H1 (cell line): ENCODE measurements at regions not wholly inside any gene's neighbourhood (a gene's known extent, or its start where the extent isn't known, plus 50 kb on each side); places are given as distances from the start of the nearest gene placed in this dataset.

Experiments used
- CTCF ChIA-PET: fragments of 300-600 bp; sonication (Branson Sonifier 250); formaldehyde crosslinking; loops from one replicate; lab custom pipeline; 2021; ENCODE audit not compliant: partially characterized antibody; lab: Charles Lee
- POLR2A ChIA-PET: fragments of 300-600 bp; sonication (Branson Sonifier 250); formaldehyde crosslinking; loops from one replicate; lab custom pipeline; 2021; ENCODE audit warnings: inconsistent platforms; ENCODE audit not compliant: partially characterized antibody; lab: Charles Lee
- DNase-seq, 2 experiments: peaks; one replicate each; pipeline versions ENCODE4 v3.0.0 to v3.0.0-alpha.2; 2010 to 2022; ENCODE audit warnings: low spot score in 2 of 2, low read depth in 1 of 2, mixed read lengths in 1 of 2
- FAIRE-seq: peaks from 2 replicates; lab custom pipeline; 2011; peaks lifted over from hg19 to GRCh38; lab: Jason Lieb, UNC
- H2AFZ ChIP-seq: 2 replicates; pipeline ENCODE4 v1.8.1; 2012; ENCODE audit warnings: low read length, inconsistent platforms
- H2AK5ac ChIP-seq: 2 replicates; pipeline ENCODE4 v1.6.1; 2013; ENCODE audit warnings: low read depth, low read length
- H2BK120ac ChIP-seq: replicated peaks from 2 replicates; pipeline ENCODE3; 2013; ENCODE audit warnings: low read depth, low read length, inconsistent platforms
- H2BK12ac ChIP-seq: 2 replicates; pipeline ENCODE4 v1.6.1; 2013; ENCODE audit warnings: low read depth, low read length
- H2BK15ac ChIP-seq: 2 replicates; pipeline ENCODE4 v1.6.1; 2013; ENCODE audit warnings: low read length
- H2BK20ac ChIP-seq: 2 replicates; pipeline ENCODE4 v1.6.1; 2013; ENCODE audit warnings: low read length
- H2BK5ac ChIP-seq: 2 replicates; pipeline ENCODE4 v1.6.1; 2013; ENCODE audit warnings: low read depth, low read length
- H3K14ac ChIP-seq: 2 replicates; pipeline ENCODE4 v1.6.1; 2013; ENCODE audit warnings: inconsistent platforms; ENCODE audit not compliant: insufficient read length
- H3K18ac ChIP-seq: 2 replicates; pipeline ENCODE4 v1.6.1; 2013; ENCODE audit warnings: low read length; ENCODE audit errors: extremely low read depth
- H3K23ac ChIP-seq: 2 replicates; pipeline ENCODE4 v1.6.1; 2013; ENCODE audit warnings: inconsistent platforms; ENCODE audit not compliant: insufficient read length
- H3K23me2 ChIP-seq: 2 replicates; pipeline ENCODE4 v1.6.1; 2013; ENCODE audit warnings: low read depth, low read length
- H3K27ac ChIP-seq: 2 replicates; pipeline ENCODE4 v1.6.1; 2011; ENCODE audit warnings: low read depth, low read length, inconsistent platforms
- H3K27me3 ChIP-seq, 4 experiments: replicated peaks in 1 of 4; 1 replicate in 1 of 4; 2 replicates in 3 of 4; pipeline versions ENCODE4 v1.6.1 to v1.8.1; 2011 to 2013; ENCODE audit warnings: low read length in 3 of 4, mild to moderate bottlenecking in 3 of 4, inconsistent platforms in 2 of 4, mixed read lengths in 2 of 4, moderate library complexity in 1 of 4; ENCODE audit not compliant: control insufficient read depth in 3 of 4, insufficient read depth in 3 of 4; ENCODE audit errors: extremely low read depth in 1 of 4
- H3K36me3 ChIP-seq, 4 experiments: 2 replicates each; pipeline versions ENCODE4 v1.6.1 to v1.8.1; 2011 to 2013; ENCODE audit warnings: mild to moderate bottlenecking in 4 of 4, low read length in 3 of 4, moderate library complexity in 2 of 4, control low read depth in 1 of 4, inconsistent platforms in 1 of 4; ENCODE audit not compliant: insufficient read depth in 4 of 4, control insufficient read depth in 2 of 4
- H3K4ac ChIP-seq: replicated peaks from 2 replicates; pipeline ENCODE3; 2013; ENCODE audit warnings: low read length, low read depth, mixed read lengths, inconsistent platforms; ENCODE audit not compliant: insufficient read length
- H3K4me1 ChIP-seq, 4 experiments: replicated peaks in 1 of 4; 1 replicate in 1 of 4; 2 replicates in 3 of 4; pipeline versions ENCODE4 v1.6.1 to v1.8.1; 2011 to 2013; ENCODE audit warnings: low read length in 3 of 4, inconsistent platforms in 2 of 4, mixed read lengths in 1 of 4; ENCODE audit not compliant: insufficient read depth in 4 of 4, control insufficient read depth in 3 of 4
- H3K4me2 ChIP-seq, 2 experiments: 2 replicates each; pipeline versions ENCODE4 v1.6.1 to v1.8.1; 2011 to 2013; ENCODE audit warnings: low read depth in 2 of 2, low read length in 2 of 2, control low read depth in 1 of 2, inconsistent platforms in 1 of 2, mild to moderate bottlenecking in 1 of 2; ENCODE audit not compliant: insufficient read depth in 1 of 2
- H3K4me3 ChIP-seq, 4 experiments: fragments of 200-600, 300-600 bp in 1 of 4; sonication (generic), shearing (Covaris generic), sonication (Bioruptor Twin) in 1 of 4; 2 replicates each; pipeline versions ENCODE4 v1.5.1 to v1.8.1; 2011 to 2016; ENCODE audit warnings: low read length in 4 of 4, low read depth in 3 of 4, control low read depth in 2 of 4, inconsistent platforms in 2 of 4, mild to moderate bottlenecking in 2 of 4, mixed read lengths in 1 of 4, moderate library complexity in 1 of 4; ENCODE audit not compliant: insufficient read depth in 2 of 4; ENCODE audit errors: extremely low read depth in 1 of 4
- H3K56ac ChIP-seq: replicated peaks from 2 replicates; pipeline ENCODE3; 2013; ENCODE audit warnings: low read depth, mild to moderate bottlenecking, mixed read lengths, low read length, inconsistent platforms; ENCODE audit not compliant: insufficient read length
- H3K79me1 ChIP-seq: 2 replicates; pipeline ENCODE4 v1.6.1; 2013; ENCODE audit warnings: low read depth, low read length, control low read depth
- H3K79me2 ChIP-seq, 2 experiments: 2 replicates each; pipeline versions ENCODE4 v1.6.1 to v1.8.1; 2012 to 2013; ENCODE audit warnings: low read length in 2 of 2, mild to moderate bottlenecking in 2 of 2, inconsistent platforms in 1 of 2; ENCODE audit not compliant: insufficient read depth in 2 of 2, control insufficient read depth in 1 of 2
- H3K9ac ChIP-seq, 4 experiments: replicated peaks in 1 of 4; 1 replicate in 1 of 4; 2 replicates in 3 of 4; pipeline versions ENCODE4 v1.6.1 to v1.8.1; 2011 to 2013; ENCODE audit warnings: low read depth in 3 of 4, low read length in 3 of 4, control low read depth in 2 of 4, mild to moderate bottlenecking in 2 of 4, moderate library complexity in 2 of 4, inconsistent platforms in 1 of 4; ENCODE audit errors: extremely low read depth in 1 of 4
- H3K9me3 ChIP-seq, 2 experiments: 2 replicates each; pipeline versions ENCODE4 v1.6.1 to v1.8.1; 2012 to 2013; ENCODE audit warnings: mild to moderate bottlenecking in 2 of 2, moderate library complexity in 2 of 2, control low read depth in 1 of 2, inconsistent platforms in 1 of 2, low read depth in 1 of 2, low read length in 1 of 2, mixed read lengths in 1 of 2; ENCODE audit not compliant: insufficient read depth in 2 of 2
- H4K20me1 ChIP-seq, 2 experiments: replicated peaks in 1 of 2; 2 replicates each; pipeline versions ENCODE3 to v1.8.1; 2011 to 2013; ENCODE audit warnings: inconsistent platforms in 2 of 2, low read length in 2 of 2, mild to moderate bottlenecking in 1 of 2; ENCODE audit not compliant: insufficient read depth in 2 of 2, control insufficient read depth in 1 of 2
- H4K5ac ChIP-seq: 2 replicates; pipeline ENCODE4 v1.6.1; 2013; ENCODE audit warnings: low read length, low read depth, mixed read lengths, inconsistent platforms; ENCODE audit not compliant: insufficient read length
- H4K8ac ChIP-seq: 2 replicates; pipeline ENCODE4 v1.8.0; 2013; ENCODE audit warnings: mild to moderate bottlenecking, moderate library complexity, low read length, inconsistent platforms; ENCODE audit not compliant: insufficient read depth; ENCODE audit errors: extremely low read depth
- H4K91ac ChIP-seq: replicated peaks from 2 replicates; pipeline ENCODE3; 2013; ENCODE audit warnings: low read length, mixed read lengths, inconsistent platforms; ENCODE audit not compliant: insufficient read length
- CBX5 ChIP-seq: fragments of 300-800, 300-1000 bp; sonication (generic); IDR thresholded peaks from 2 replicates; pipeline ENCODE4 v1.7.1; 2016; ENCODE audit warnings: antibody characterized with exemption, low read length, low read depth
- E2F6 ChIP-seq: IDR thresholded peaks from 2 replicates; pipeline ENCODE4 v1.6.1; 2012; ENCODE audit warnings: inconsistent platforms
- GABPA ChIP-seq: IDR thresholded peaks from 2 replicates; pipeline ENCODE4 v1.6.1; 2011; ENCODE audit warnings: mild to moderate bottlenecking, low read length, moderate library complexity, borderline replicate concordance; ENCODE audit not compliant: insufficient read depth
- HDAC6 ChIP-seq: IDR thresholded peaks from one replicate; pipeline ENCODE4 v1.7.1; 2012; ENCODE audit warnings: low read depth, mild to moderate bottlenecking, inconsistent platforms, low read length, moderate library complexity
- KDM1A ChIP-seq: fragments of 200-600, 300-600 bp; sonication (generic); IDR thresholded peaks from 2 replicates; pipeline ENCODE4 v1.7.1; 2016; ENCODE audit warnings: mild to moderate bottlenecking, low read length, borderline replicate concordance
- KDM4A ChIP-seq: IDR thresholded peaks from one replicate; pipeline ENCODE4 v1.7.1; 2012; ENCODE audit warnings: low read depth, mild to moderate bottlenecking, moderate library complexity, low read length, inconsistent platforms; ENCODE audit not compliant: severe bottlenecking
- POLR2AphosphoS5 ChIP-seq: IDR thresholded peaks from 2 replicates; pipeline ENCODE4 v1.6.1; 2011; ENCODE audit warnings: low read depth, low read length
- RBBP5 ChIP-seq: IDR thresholded peaks from 2 replicates; pipeline ENCODE4 v1.7.1; 2012; ENCODE audit warnings: low read depth, mild to moderate bottlenecking, inconsistent platforms, low read length, moderate library complexity, borderline replicate concordance
- RFX5 ChIP-seq: IDR thresholded peaks from 2 replicates; pipeline ENCODE4 v1.6.1; 2011; ENCODE audit warnings: low read depth, low read length, improper control_type of control experiment, borderline replicate concordance
- SIX5 ChIP-seq: IDR thresholded peaks from 2 replicates; pipeline ENCODE4 v1.6.1; 2011; ENCODE audit warnings: mild to moderate bottlenecking, low read depth, low read length
- SP2 ChIP-seq: IDR thresholded peaks from 2 replicates; pipeline ENCODE4 v1.6.1; 2012; ENCODE audit warnings: mild to moderate bottlenecking, low read length, inconsistent platforms
- SUZ12 ChIP-seq: fragments of 200-600 bp; sonication (generic); IDR thresholded peaks from 2 replicates; pipeline ENCODE4 v1.6.1; 2012; ENCODE audit warnings: mild to moderate bottlenecking, inconsistent platforms, low read length, moderate library complexity, mixed read lengths
- YY1 ChIP-seq: IDR thresholded peaks from 2 replicates; pipeline ENCODE4 v1.6.1; 2011; ENCODE audit warnings: low read depth, mild to moderate bottlenecking, low read length
- ZNF274 ChIP-seq: IDR thresholded peaks from 2 replicates; pipeline ENCODE4 v1.7.0; 2012; ENCODE audit warnings: low read length, borderline replicate concordance; ENCODE audit errors: extremely low read depth
- WGBS, 2 experiments: shearing (Covaris generic) in 1 of 2; methylation state at CpG; one replicate each; pipeline versions ENCODE4 v1.1.6 to v1.1.7; 2013 to 2015; ENCODE audit warnings: low lambda C conversion rate in 2 of 2, mixed read lengths in 2 of 2, inconsistent platforms in 1 of 2, low coverage in 1 of 2, missing lambda C conversion rate in 1 of 2; ENCODE audit not compliant: insufficient replicate concordance in 2 of 2, insufficient coverage in 1 of 2, insufficient read length in 1 of 2; ENCODE audit errors: extremely low coverage in 1 of 2, missing lambda C conversion rate in 1 of 2; 5-methylcytosine and 5-hydroxymethylcytosine counted together

- Histone ChIP-seq H3K56ac (no peak overlapping the region), H4K5ac (no peak overlapping the region), H4K91ac (no peak overlapping the region), H2BK5ac (no peak overlapping the region), H2BK12ac (no peak overlapping the region), H3K9ac (no peak overlapping the region), H4K8ac (no peak overlapping the region), H3K27me3 (no peaks in the 10 kb centered on the region; a peak in 1 of 7 replicates), H3K4me3 (no peak overlapping the region), H3K14ac (no peak overlapping the region), H2BK20ac (no peak overlapping the region), H3K23ac (no peak overlapping the region), H3K4ac (no peak overlapping the region), H3K36me3 (no peaks in the 10 kb centered on the region), H3K79me1 (no peaks in the 10 kb centered on the region), H3K79me2 (no peaks in the 10 kb centered on the region), H2BK120ac (no peak overlapping the region), H3K9me3 (no peaks in the 10 kb centered on the region), H4K20me1 (no peaks in the 10 kb centered on the region), H3K18ac (no peak overlapping the region), H2AFZ (no peak overlapping the region), H3K4me1 (peaks cover 0 to 3% (median 1%) of the 10 kb centered on the region in 4 experiments; a peak in 3 of 7 replicates), H2AK5ac (no peak overlapping the region), H3K27ac (no peak overlapping the region), H3K4me2 (no peak overlapping the region), H3K23me2 (0 out of 2 replicates have a peak, but pooled peaks cover 1% of the 10 kb centered on the region), H2BK15ac (no peak overlapping the region)
- DNase-seq (no peak), FAIRE-seq (no peak)
- 89% methylated on average over 7 of the region's 7 CpGs; no CpG with 5 or more reads in 1 of the 2 experiments for WGBS, 2 experiments
- CTCF ChIA-PET, result no interaction called here
- POLR2A ChIA-PET, result no interaction called here
- TF ChIP-seq CBX5 (no peak), POLR2AphosphoS5 (no peak), SUZ12 (no peak), E2F6 (no peak), KDM1A (no peak), GABPA (no peak), KDM4A (no peak), HDAC6 (no peak), YY1 (no peak), ZNF274 (no peak), SIX5 (no peak), SP2 (no peak), RBBP5 (no peak), RFX5 (no peak)
These were observed 268.3 kb downstream of the ARHGAP12 start for GRCh38 chr10:31660300-31660699.
